GM10847 (cell line): ENCODE measurements at regions not wholly inside any gene's neighbourhood (a gene's known extent, or its start where the extent isn't known, plus 50 kb on each side); places are given as distances from the start of the nearest gene placed in this dataset.

Source experiments
- POLR2A ChIP-seq: IDR thresholded peaks from 2 replicates; pipeline ENCODE4 v1.6.1; 2011; ENCODE audit not compliant: insufficient read length; ENCODE audit errors: extremely low read depth

GRCh38 chr20:53652859-53653517 lies 59.3 kb upstream of the ZNF217 start:
- TF ChIP-seq POLR2A: no peak

- no peak for TF ChIP-seq POLR2A
These were observed 58.6 kb upstream of the ZNF217 start for GRCh38 chr20:53652090-53652858.

GRCh38 chr20:53647286-53647821 lies 53.7 kb upstream of the ZNF217 start:
- TF ChIP-seq POLR2A: no peak

- no peak for TF ChIP-seq POLR2A
These were observed 52.9 kb upstream of the ZNF217 start for GRCh38 chr20:53646550-53646949.

- no peak for TF ChIP-seq POLR2A
These were observed 51.9 kb upstream of the ZNF217 start for GRCh38 chr20:53645582-53645897.
